ENCODE measurements at regions not wholly inside any gene's neighbourhood (a gene's known extent, or its start where the extent isn't known, plus 50 kb on each side); places are given as distances from the start of the nearest gene placed in this dataset.
A peak's percentile ranks its signal among the peaks of the same experiment; 100 is the strongest.

GRCh38 chr20:34181484-34181883, 59.7 kb upstream of the ASIP start:
- H3K27me3 ChIP-seq (ENCODE audit: insufficient read depth, low read length): no peaks in the 10 kb centered on the region
- H2BK15ac ChIP-seq (ENCODE audit: low read depth, low read length): no peak overlapping the region
- TF ChIP-seq CTCF (conservative IDR thresholded peaks at IDR 0.05): 0 out of 3 replicates have a peak, but pooled peaks have one; percentile 25
- no peak overlapping the region for H4K91ac ChIP-seq (ENCODE audit: insufficient read length, low read depth, low read length)
- H3K27ac Mint-ChIP-seq: no peak overlapping the region
- no peak overlapping the region for H2AFZ ChIP-seq (ENCODE audit: low read length)
- H2BK120ac ChIP-seq (ENCODE audit: low read depth, low read length, poor library complexity, severe bottlenecking): no peak overlapping the region
- peaks cover 17 to 19% of the 10 kb centered on the region in 2 experiments for H3K4me1 Mint-ChIP-seq
- H3K27ac ChIP-seq (ENCODE audit: insufficient read length, low read depth, low read length): no peak overlapping the region
- H3K9me3 ChIP-seq (ENCODE audit: control insufficient read depth, low read depth, low read length): no peaks in the 10 kb centered on the region
- H2BK5ac ChIP-seq (ENCODE audit: insufficient read length, low read length): no peak overlapping the region
- H3K14ac ChIP-seq (ENCODE audit: insufficient read depth, low read length): no peak overlapping the region
- no peaks in the 10 kb centered on the region for H3K9me3 Mint-ChIP-seq
- no peaks in the 10 kb centered on the region for H3K4me1 ChIP-seq (ENCODE audit: insufficient read depth, low read length)
- no peaks in the 10 kb centered on the region for H3K23me2 ChIP-seq (ENCODE audit: insufficient read length, low read depth, low read length, poor library complexity, severe bottlenecking)
- no peak overlapping the region for H3K23ac ChIP-seq (ENCODE audit: insufficient read length, low read depth, low read length)
- no peak overlapping the region for H2AK5ac ChIP-seq (ENCODE audit: insufficient read length, low read length)
- no CpG with 5 or more reads among the region's 2 CpGs for WGBS (ENCODE audit: extremely low coverage, insufficient read length, low lambda C conversion rate)
- DNase-seq: no peak
- H3K36me3 Mint-ChIP-seq (ENCODE audit: insufficient read depth in 1 of 3, low read depth in 3 of 3): no peaks in the 10 kb centered on the region
- H3K27me3 Mint-ChIP-seq (ENCODE audit: low read depth): peaks cover 3% of the 10 kb centered on the region; the same call in 1 of the 2 replicates
- no peak overlapping the region for H3K4ac ChIP-seq (ENCODE audit: low read depth, low read length)
- H3K9ac ChIP-seq (ENCODE audit: extremely low read depth, insufficient read length, low read length): no peak overlapping the region
- no peak overlapping the region for H3K4me3 Mint-ChIP-seq
- no peaks in the 10 kb centered on the region for H4K20me1 ChIP-seq (ENCODE audit: control insufficient read depth, insufficient read depth, insufficient read length)
- no peak overlapping the region for H4K5ac ChIP-seq (ENCODE audit: insufficient read length, low read depth, low read length)
- H3K79me1 ChIP-seq (ENCODE audit: insufficient read depth, low read depth, low read length, poor library complexity, severe bottlenecking): no peaks in the 10 kb centered on the region
- no peak overlapping the region for H3K56ac ChIP-seq (ENCODE audit: insufficient read length, low read depth, low read length)
- no peak overlapping the region for H2BK12ac ChIP-seq (ENCODE audit: insufficient read length, low read depth, low read length)
- no peak overlapping the region for H2BK20ac ChIP-seq (ENCODE audit: low read depth, low read length, poor library complexity, severe bottlenecking)
- H3K79me2 ChIP-seq (ENCODE audit: insufficient read depth, low read length): no peaks in the 10 kb centered on the region
- no peak overlapping the region for H3K4me2 ChIP-seq (ENCODE audit: insufficient read depth, insufficient read length, low read length)
- H4K8ac ChIP-seq (replicated peaks; ENCODE audit: insufficient read length, low read depth, low read length): no peak overlapping the region
- H3T11ph ChIP-seq (ENCODE audit: low read length): no peak overlapping the region
- no peak overlapping the region for H3K18ac ChIP-seq (ENCODE audit: insufficient read length, low read depth, low read length)

Measured in H9 (cell line).